Gastrocnemius medialis (tissue), 4 donors: ENCODE measurements at regions not wholly inside any gene's neighbourhood (a gene's known extent, or its start where the extent isn't known, plus 50 kb on each side); places are given as distances from the start of the nearest gene placed in this dataset.

ENCODE experiments used
- CTCF ChIP-seq, 5 experiments: fragments of 450-650 bp in 3 of 5; fragments of 200-600 bp in 2 of 5; sonication (generic) in 2 of 5; IDR thresholded peaks in 4 of 5; conservative IDR thresholded peaks in 1 of 5; 1 replicate in 4 of 5; 2 replicates in 1 of 5; pipeline ENCODE4 v1.5.1; 2016 to 2019; ENCODE audit warnings: antibody characterized with exemption in 5 of 5, mild to moderate bottlenecking in 3 of 5, moderate library complexity in 3 of 5
- POLR2A ChIP-seq, 2 donors: fragments of 450-650 bp; IDR thresholded peaks; one replicate each; pipeline ENCODE4 v1.6.1; 2017; ENCODE audit warnings: antibody characterized with exemption in 2 of 2, mild to moderate bottlenecking in 2 of 2, moderate library complexity in 2 of 2

- no peak for TF ChIP-seq CTCF (IDR thresholded peaks at IDR 0.05 in 4 of 5, conservative IDR thresholded peaks at IDR 0.05 in 1 of 5)
- no peak for TF ChIP-seq POLR2A (IDR thresholded peaks at IDR 0.05)
Measured at GRCh38 chr3:67808906-67809305, 154.5 kb upstream of the SUCLG2 start.
